Choroid plexus epithelial cell (primary cell): ENCODE measurements at regions not wholly inside any gene's neighbourhood (a gene's known extent, or its start where the extent isn't known, plus 50 kb on each side); places are given as distances from the start of the nearest gene placed in this dataset.

ENCODE experiments used
- DNase-seq: peaks from one replicate; pipeline ENCODE4 v3.0.0-alpha.2; 2010; ENCODE audit warnings: low read depth
- H3K4me3 ChIP-seq: 2 replicates; pipeline ENCODE4 v1.5.1; 2011; ENCODE audit warnings: low read depth, mild to moderate bottlenecking, control low read depth, low read length, moderate library complexity
- TF ChIP-seq, protein P1 (sequence below): conservative IDR thresholded peaks from 2 replicates; pipeline ENCODE4 v1.5.1; 2011; ENCODE audit warnings: low read depth, mild to moderate bottlenecking, control low read depth, inconsistent platforms, low read length, moderate library complexity

- TF ChIP-seq, protein P1, sequence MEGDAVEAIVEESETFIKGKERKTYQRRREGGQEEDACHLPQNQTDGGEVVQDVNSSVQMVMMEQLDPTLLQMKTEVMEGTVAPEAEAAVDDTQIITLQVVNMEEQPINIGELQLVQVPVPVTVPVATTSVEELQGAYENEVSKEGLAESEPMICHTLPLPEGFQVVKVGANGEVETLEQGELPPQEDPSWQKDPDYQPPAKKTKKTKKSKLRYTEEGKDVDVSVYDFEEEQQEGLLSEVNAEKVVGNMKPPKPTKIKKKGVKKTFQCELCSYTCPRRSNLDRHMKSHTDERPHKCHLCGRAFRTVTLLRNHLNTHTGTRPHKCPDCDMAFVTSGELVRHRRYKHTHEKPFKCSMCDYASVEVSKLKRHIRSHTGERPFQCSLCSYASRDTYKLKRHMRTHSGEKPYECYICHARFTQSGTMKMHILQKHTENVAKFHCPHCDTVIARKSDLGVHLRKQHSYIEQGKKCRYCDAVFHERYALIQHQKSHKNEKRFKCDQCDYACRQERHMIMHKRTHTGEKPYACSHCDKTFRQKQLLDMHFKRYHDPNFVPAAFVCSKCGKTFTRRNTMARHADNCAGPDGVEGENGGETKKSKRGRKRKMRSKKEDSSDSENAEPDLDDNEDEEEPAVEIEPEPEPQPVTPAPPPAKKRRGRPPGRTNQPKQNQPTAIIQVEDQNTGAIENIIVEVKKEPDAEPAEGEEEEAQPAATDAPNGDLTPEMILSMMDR: no peak
- no peak overlapping the region for H3K4me3 ChIP-seq
- no peak for DNase-seq
Measured at GRCh38 chr20:10846766-10847165, 173.0 kb upstream of the JAG1 start.

DNA sequence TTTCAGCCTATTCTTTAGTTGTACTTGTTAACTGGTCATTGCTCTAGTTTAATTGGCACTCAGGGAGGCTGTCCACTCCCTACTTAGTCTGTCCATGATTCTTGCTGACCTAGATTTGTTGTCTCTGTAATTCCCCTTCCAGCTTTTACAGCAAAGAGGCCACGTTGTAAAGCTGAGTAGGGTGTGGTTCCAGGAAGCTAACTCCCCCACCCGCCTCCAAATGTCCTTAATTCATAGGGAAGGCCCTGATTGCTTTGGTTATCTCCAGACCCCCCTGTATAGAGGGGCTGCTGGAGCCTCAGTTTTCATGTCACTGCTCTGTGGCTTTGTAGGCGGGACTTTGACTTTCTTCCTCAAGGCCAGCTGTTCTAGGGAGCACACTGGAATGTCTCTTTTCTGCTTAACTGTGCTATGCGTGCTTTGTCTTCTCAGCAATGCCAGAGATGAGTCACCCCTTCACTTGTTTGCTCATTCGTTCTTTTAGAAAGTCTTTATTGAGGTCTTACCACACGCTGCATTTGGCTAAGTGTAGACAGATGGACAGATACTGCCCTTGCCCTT, 175.1 kb upstream of the JAG1 start:
- TF ChIP-seq, protein P1: no peak
- no peak overlapping the region for H3K4me3 ChIP-seq
- DNase-seq: peak; percentile 93

DNA sequence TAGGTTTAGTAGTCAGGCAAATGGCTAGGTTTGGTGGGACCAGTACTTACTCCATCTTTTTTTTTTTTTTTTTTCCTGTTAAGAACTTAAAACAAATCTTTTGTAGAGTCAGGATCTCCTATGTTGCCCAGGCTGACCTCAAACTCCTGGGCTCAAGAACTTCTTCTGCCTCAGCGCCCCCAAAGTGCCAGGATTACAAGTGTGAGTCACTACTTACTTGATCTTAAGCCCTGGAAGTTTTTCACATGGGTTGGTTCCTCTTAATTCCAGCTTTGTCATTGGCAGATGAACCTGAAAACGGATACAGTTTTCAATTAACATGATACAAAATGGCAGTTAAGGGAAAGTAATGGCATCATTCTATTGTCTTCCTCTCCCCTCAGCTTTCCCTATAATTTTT, 179.4 kb upstream of the JAG1 start:
- DNase-seq: no peak
- H3K4me3 ChIP-seq: no peak overlapping the region
- TF ChIP-seq, protein P1: no peak

DNA sequence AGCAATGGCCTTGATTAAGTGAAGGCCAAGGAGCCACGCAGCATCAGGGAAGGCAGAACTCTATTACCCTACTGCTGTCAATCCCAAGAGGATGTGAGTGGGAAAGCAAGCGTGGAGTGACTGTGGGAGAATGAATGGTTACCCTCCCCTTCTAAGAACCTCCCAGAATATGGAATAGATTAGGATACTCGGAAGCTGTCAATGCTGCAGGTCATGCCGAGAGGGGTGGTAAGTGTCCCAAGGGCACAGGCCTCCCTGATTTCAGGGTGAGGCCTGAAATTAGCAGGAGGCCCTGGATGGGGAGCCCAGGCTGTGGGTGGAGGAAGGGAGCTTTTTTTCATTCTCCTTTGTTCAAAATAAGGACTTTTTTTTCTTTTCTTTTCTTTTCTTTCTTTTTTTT, 179.9 kb upstream of the JAG1 start:
- no peak overlapping the region for H3K4me3 ChIP-seq
- TF ChIP-seq, protein P1: no peak
- no peak for DNase-seq

DNA sequence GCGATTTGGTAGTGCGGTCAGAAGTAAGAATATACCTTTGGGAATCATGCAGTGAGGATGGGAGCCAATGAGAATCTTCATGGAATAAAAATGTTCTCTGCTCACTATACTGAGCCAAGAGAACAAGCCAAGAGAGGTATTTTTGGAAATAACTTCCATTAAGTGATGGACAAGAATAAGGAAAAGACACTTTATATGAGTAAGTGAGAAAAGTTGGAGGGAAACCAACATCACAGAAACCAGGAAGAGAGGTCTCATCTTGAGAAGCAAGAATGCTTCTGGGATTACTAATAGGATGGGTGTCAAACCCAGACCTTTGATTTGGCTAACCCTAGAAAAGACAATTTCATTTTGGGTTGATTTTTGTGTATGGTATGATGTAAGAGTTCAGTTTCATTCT, 181.2 kb upstream of the JAG1 start:
- TF ChIP-seq, protein P1: no peak
- H3K4me3 ChIP-seq: no peak overlapping the region
- DNase-seq: no peak

DNA sequence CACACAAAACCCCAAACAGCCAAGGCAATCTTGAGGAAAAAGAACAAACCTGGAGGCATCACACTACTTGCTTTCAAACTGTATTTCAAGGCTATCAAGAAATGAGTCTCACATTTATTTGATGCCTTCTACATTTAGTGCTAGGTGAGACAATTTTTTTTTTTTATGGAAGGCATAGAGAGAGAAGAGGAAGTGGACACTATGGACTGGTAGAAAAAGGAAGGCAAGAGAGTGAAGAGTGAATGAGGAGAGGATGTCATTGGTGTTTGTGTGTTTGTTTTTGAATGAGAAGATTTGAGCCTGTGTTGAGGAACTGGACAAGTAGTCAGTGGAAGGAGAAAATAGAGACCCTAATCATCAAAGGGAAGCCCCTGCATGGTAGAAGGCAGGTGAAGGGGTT, 182.0 kb upstream of the JAG1 start:
- H3K4me3 ChIP-seq: no peak overlapping the region
- DNase-seq: no peak
- TF ChIP-seq, protein P1: no peak

DNA sequence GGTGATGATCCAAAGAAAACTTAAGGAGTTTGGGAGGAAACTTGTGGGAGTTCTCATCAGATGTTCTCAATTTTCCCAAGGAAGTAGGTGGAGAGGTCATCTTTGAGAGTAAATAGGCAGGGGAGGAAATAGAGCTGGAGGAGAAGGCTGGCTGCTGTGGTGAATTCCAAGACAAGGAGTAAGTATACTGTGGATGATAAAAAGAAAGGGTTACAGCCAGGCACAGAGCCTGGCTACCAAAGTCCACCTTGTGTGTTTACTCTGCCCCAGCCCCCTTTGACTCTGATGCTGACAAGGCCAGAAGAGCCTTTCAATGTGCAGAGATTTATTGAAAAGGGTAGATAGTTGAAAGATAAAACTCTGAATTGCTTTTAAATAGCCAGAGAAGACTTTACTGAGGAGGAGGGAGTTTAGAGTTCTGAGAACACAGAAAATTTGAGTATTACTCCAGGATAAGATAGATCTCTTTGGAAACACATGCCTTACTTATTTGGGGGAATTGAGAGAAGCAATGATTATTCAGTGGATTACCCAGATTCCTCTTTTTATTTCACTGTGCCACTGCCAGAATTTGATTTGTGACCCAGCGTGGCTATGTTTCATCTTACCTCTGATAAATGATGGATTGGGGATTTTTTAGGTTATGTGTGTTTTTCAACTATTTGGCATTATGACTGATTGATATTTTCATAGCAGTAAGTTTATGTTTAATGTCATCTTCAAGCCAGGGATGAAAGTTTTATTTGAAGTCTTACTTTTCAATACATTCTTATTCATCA, 182.6 kb upstream of the JAG1 start:
- TF ChIP-seq, protein P1: no peak
- no peak for DNase-seq
- H3K4me3 ChIP-seq: no peak overlapping the region
